RPMI8226 (cell line): ENCODE measurements at regions not wholly inside any gene's neighbourhood (a gene's known extent, or its start where the extent isn't known, plus 50 kb on each side); places are given as distances from the start of the nearest gene placed in this dataset.
"Not testable (repeated sequence)": the region's sequence is repeated elsewhere in the genome, so short reads cannot be mapped to it uniquely, and the experiment has no call there.

ENCODE experiments used
- DNase-seq: peaks from one replicate; pipeline ENCODE4 v3.0.0-alpha.2; 2015

- DNase-seq: no peak
Observed at GRCh38 chr2:128591022-128591860, 272.6 kb upstream of the HS6ST1 start.

- no peak for DNase-seq
Observed at GRCh38 chr2:128591861-128592822, 273.5 kb upstream of the HS6ST1 start.

GRCh38 chr2:128593518-128593878 is 274.8 kb upstream of the HS6ST1 start:
- DNase-seq: no peak

DNA sequence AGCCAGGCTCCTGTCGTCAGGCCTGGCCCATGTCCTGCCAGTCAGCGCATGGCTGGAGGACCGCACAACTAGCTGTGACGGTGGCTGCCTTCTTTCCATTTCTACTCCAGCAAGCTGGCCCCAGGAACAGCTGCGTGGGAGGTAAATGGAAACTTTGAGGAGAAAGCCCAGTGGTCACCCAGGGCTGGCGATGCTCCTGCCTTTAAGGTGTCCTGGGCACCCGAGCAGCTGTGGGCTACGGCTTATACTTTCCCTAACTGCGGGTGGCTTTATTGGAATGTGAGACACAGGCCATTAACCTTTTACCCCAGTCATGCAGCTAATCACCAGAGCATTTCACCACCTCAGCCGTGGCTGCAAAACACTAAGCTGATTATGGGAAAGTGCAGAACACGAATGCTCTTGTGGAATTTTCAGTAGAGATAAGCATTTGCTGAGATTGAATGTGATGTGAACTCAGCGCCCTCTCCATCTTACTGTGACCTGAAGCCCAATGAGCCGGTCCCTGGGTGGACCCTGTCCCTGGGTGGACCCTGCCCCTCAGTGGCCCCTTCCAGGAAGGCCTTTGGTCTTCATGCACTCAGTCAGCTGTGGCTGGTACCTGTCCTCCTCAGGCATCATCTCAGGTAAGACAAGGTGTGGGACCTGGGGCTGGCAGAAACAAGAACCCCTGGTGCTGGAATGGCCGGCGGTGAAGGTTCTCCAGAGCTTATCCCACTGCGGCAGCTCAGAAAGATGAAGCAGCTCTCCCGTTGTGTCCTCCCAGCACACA is 275.4 kb upstream of the HS6ST1 start:
- no peak for DNase-seq

GRCh38 chr2:128594651-128594910 is 275.9 kb upstream of the HS6ST1 start:
- no peak for DNase-seq

DNA sequence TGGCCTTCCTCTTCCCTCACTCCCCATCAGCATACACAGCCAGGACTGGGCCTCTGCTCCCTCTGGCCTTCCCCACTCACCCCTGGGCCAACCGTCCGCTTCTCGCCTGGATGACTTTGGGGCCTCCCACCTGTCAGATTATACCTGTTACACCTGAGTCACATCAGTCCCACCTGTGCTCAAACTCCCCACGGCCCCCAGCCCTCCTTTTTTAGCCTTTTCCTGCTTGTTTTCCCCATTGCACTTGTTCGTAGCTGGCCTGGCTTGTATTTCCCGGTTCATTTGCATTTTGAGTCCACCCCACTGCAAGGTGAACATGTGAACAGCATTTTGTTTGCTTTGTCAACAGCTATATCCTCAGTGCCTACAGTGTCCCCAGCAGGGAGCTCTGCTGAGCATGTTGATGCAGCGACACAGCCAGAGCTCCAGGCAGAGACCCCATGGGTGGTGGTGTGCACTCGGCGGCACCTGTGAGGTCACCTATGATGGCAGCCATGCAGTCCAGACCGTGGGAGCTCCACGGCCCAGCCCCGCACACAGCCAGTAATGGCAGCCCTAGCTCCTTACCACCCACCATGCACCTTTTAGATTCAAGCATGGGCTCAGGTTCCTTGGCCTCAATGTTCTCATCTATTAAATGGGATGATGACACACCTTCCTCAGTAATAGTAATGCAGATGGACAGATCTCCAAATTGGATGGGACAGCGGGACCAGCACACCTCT is 276.4 kb upstream of the HS6ST1 start:
- DNase-seq: no peak

GRCh38 chr2:128595763-128596395 is 277.2 kb upstream of the HS6ST1 start:
- DNase-seq: no peak

GRCh38 chr2:128596396-128597120 is 277.9 kb upstream of the HS6ST1 start:
- DNase-seq: no peak

- DNase-seq: no peak
Observed at GRCh38 chr2:128597121-128597762, 278.6 kb upstream of the HS6ST1 start.

DNA sequence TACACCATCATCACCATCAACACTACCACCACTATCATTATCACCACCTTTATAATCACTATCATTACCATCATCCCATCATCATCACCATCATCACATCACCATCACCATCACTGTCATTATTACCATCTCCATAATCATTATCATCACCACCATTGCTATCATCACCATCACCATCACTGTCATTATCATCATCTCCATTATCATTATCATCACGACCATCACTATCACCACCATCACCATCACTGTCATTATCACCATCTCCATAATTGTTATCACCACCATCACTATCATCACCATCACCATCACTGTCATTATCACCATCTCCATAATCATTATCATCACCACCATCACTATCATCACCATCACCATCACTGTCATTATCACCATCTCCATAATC is 279.6 kb upstream of the HS6ST1 start:
- not testable (repeated sequence) for DNase-seq

GRCh38 chr2:128598862-128599441 is 280.3 kb upstream of the HS6ST1 start:
- no peak for DNase-seq

- no peak for DNase-seq
Observed at GRCh38 chr2:128599700-128600099, 281.0 kb upstream of the HS6ST1 start.

- no peak for DNase-seq
Observed at GRCh38 chr2:128600581-128601297, 282.1 kb upstream of the HS6ST1 start.

GRCh38 chr2:128601298-128602037 is 282.8 kb upstream of the HS6ST1 start:
- no peak for DNase-seq

DNA sequence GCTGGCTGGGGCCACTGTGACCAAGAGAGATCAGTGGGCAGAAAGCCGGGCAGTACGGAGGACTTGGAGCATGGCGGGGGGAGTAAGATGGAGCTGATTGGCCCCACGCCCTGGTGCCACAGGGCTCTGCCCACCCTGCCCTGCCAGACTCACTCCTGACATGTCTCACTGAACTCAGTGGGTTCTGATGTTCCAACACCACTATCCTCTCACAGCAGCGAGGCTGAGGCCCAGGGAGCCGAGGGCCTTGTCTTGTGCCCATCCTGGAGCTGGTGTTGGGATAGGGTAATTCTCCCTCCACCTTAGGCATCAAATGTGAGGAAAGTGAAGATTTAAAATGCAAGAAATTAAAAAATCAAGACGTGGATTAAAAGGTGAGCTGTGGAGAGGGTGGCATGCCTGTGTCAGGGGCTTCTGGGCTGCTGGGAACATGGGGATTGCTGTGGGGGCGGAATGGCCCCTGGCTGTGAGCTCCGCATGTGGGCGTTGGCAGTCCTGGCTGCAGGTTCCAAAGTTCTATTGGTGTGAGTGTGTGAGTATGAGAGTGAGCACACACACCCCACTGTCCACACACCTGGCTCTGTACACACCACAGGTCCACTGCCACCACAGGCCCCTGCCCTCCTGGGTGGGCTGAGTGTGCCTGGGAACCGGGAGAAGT is 283.5 kb upstream of the HS6ST1 start:
- no peak for DNase-seq

DNA sequence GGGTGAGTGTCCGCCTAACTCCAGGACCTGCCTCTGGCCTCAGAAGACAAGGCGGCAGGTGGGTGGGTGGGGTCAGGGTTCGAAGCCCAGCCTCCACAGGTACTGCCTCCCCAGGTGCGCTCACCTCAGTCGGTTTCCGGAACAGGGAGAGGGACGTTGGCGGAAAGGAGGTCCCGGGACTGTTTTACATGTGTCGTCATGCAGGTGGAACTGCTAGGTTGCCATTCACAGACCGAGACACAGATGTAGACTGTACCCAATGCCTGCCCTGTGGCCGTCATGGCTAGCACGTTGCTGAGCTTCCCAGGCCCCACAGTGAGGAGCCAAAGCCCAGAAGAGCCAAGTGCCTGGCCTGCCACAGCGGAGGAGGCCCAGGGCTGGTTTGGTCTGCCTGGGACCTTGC is 284.0 kb upstream of the HS6ST1 start:
- DNase-seq: no peak

- DNase-seq: no peak
Observed at GRCh38 chr2:128603411-128603924, 284.8 kb upstream of the HS6ST1 start.

DNA sequence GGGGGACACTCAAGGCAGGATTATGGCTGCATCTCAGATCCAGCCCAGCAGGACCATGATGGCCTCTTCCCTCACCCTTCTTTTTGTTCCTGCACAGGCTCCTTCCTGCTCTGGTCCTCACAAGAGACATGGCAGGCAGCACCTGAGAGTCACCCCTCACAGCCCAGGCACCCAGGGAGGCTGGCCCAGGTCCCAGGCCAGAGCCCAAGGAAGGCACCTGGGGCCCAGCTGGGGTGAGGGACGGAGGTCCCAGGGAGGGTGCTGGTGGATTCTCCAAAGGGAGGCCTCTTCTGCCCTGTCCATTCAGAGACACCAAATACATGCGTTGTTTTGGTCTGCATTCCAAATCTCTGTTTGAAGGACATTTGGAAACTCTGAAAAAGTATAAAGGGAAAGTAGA is 285.4 kb upstream of the HS6ST1 start:
- no peak for DNase-seq
